HCT116 (cell line): ENCODE measurements at regions not wholly inside any gene's neighbourhood (a gene's known extent, or its start where the extent isn't known, plus 50 kb on each side); places are given as distances from the start of the nearest gene placed in this dataset.

Source experiments
- CTCF ChIP-seq, 3 experiments: fragments of 200-600 bp in 1 of 3; sonication (generic) in 1 of 3; IDR thresholded peaks in 2 of 3; conservative IDR thresholded peaks in 1 of 3; 2 replicates each; pipeline ENCODE4 v1.5.1; 2012 to 2017; ENCODE audit warnings: low read depth in 2 of 3, low read length in 2 of 3, antibody characterized with exemption in 1 of 3, borderline replicate concordance in 1 of 3, control low read depth in 1 of 3, mild to moderate bottlenecking in 1 of 3, mixed read lengths in 1 of 3, mixed run types in 1 of 3, moderate library complexity in 1 of 3; ENCODE audit not compliant: insufficient read depth in 1 of 3
- EGR1 ChIP-seq: IDR thresholded peaks from 2 replicates; pipeline ENCODE4 v1.6.1; 2012; ENCODE audit warnings: low read depth
- POLR2A ChIP-seq: IDR thresholded peaks from 2 replicates; pipeline ENCODE4 v1.7.0; 2011; ENCODE audit warnings: borderline replicate concordance; ENCODE audit not compliant: insufficient read depth, insufficient read length; ENCODE audit errors: extremely low read depth
- POLR2AphosphoS5 ChIP-seq: IDR thresholded peaks from 2 replicates; pipeline ENCODE4 v1.6.1; 2011; ENCODE audit warnings: mild to moderate bottlenecking, low read depth, low read length, moderate library complexity
- RAD21 ChIP-seq: IDR thresholded peaks from 2 replicates; pipeline ENCODE4 v1.6.1; 2012; ENCODE audit warnings: low read depth, mild to moderate bottlenecking

GRCh38 chr13:110965755-110966134, 50.9 kb upstream of the ANKRD10 start:
- TF ChIP-seq POLR2AphosphoS5 (no peak), POLR2A (no peak), RAD21 (no peak), EGR1 (no peak), CTCF (IDR thresholded peaks at IDR 0.05 in 2 of 3, conservative IDR thresholded peaks at IDR 0.05 in 1 of 3; ENCODE audit: borderline replicate concordance in 1 of 3, insufficient read depth in 1 of 3, low read depth in 2 of 3, low read length in 2 of 3) (no peak)
